Astrocyte of the cerebellum (primary cell): ENCODE measurements at regions not wholly inside any gene's neighbourhood (a gene's known extent, or its start where the extent isn't known, plus 50 kb on each side); places are given as distances from the start of the nearest gene placed in this dataset.

Experiments used
- DNase-seq: peaks from one replicate; pipeline ENCODE4 v3.0.0-alpha.2; 2011; ENCODE audit warnings: low read depth
- H3K4me3 ChIP-seq: 2 replicates; pipeline ENCODE4 v1.5.1; 2011; ENCODE audit warnings: mild to moderate bottlenecking, low read depth, low read length, moderate library complexity
- CTCF ChIP-seq: IDR thresholded peaks from 2 replicates; pipeline ENCODE4 v1.5.1; 2012; ENCODE audit warnings: low read length, low read depth, moderate library complexity, mild to moderate bottlenecking; ENCODE audit errors: missing control alignments
- in situ Hi-C: cut with HindIII; loops from 2 replicates; pipeline ENCODE4 v1.10.0; 2017; ENCODE audit warnings: low sequenced_read_pairs

GRCh38 chr16:6857575-6857974 lies 475.1 kb upstream of the RBFOX1 start:
- in situ Hi-C loops, result no loop called here
- no peak for DNase-seq
- H3K4me3 ChIP-seq, result no peak overlapping the region
- TF ChIP-seq CTCF, result no peak

GRCh38 chr16:6856578-6856977 lies 476.1 kb upstream of the RBFOX1 start:
- in situ Hi-C loops, result no loop called here
- H3K4me3 ChIP-seq, result no peak overlapping the region
- no peak for DNase-seq
- TF ChIP-seq CTCF, result no peak

GRCh38 chr16:6853565-6853964 lies 479.1 kb upstream of the RBFOX1 start:
- in situ Hi-C loops, result no loop called here
- no peak for DNase-seq
- no peak for TF ChIP-seq CTCF
- H3K4me3 ChIP-seq, result no peak overlapping the region

- no peak for TF ChIP-seq CTCF
- in situ Hi-C loops, result no loop called here
- no peak for DNase-seq
- H3K4me3 ChIP-seq, result no peak overlapping the region
These were observed 479.9 kb upstream of the RBFOX1 start for GRCh38 chr16:6852643-6853225.

- H3K4me3 ChIP-seq, result no peak overlapping the region
- no peak for DNase-seq
- TF ChIP-seq CTCF, result no peak
- in situ Hi-C loops, result no loop called here
These were observed 486.2 kb upstream of the RBFOX1 start for GRCh38 chr16:6846452-6846851.

- TF ChIP-seq CTCF, result no peak
- no peak for DNase-seq
- H3K4me3 ChIP-seq, result no peak overlapping the region
- in situ Hi-C loops, result no loop called here
These were observed 491.3 kb upstream of the RBFOX1 start for GRCh38 chr16:6841392-6841791.

- DNase-seq, result no peak
- in situ Hi-C loops, result no loop called here
- no peak for TF ChIP-seq CTCF
- no peak overlapping the region for H3K4me3 ChIP-seq
These were observed 494.9 kb upstream of the RBFOX1 start for GRCh38 chr16:6837722-6838121.
